A172 (cell line): ENCODE measurements at regions not wholly inside any gene's neighbourhood (a gene's known extent, or its start where the extent isn't known, plus 50 kb on each side); places are given as distances from the start of the nearest gene placed in this dataset.
"Not testable (repeated sequence)": the region's sequence is repeated elsewhere in the genome, so short reads cannot be mapped to it uniquely, and the experiment has no call there.

Experiments used
- DNase-seq: peaks from one replicate; pipeline ENCODE4 v3.0.0-alpha.2; 2015; ENCODE audit warnings: low spot score

DNA sequence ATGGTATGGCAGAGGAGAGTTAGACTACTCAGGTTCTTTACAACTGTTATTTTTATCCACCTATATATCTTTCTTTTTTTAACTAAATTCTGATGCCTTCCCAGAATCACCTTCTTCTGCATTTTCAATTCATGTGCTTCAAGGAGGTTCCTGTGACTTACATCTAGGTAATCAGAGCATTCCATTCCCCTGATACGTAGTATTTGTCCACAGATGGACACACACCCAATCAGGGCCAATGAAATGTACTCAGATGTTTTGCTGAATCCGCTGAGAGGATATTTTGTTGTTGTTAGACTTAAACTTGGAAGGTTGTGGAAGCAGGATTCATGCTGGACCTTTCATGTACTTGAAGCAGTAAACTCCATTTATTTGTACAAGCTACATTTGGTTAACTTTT lies 159.4 kb upstream of the FER start:
- no peak for DNase-seq

DNA sequence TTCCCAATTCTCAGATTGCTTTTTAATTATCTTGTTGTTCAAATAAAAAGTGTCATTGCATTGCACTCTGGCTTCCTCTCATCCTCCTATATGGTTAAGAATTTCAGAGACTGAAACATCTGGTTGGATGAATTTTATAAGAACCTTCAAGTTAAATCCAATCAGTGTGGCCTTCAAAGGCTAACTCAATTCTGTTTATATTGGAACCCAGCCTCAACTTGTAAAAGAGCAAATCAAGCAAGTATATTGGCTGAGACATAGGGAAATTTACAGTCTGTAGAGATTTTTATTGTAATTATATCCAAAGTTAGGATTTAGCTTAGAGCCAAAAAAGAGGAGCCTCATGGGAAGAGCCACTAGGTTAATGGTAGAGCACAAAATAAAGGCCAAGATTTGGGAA lies 159.9 kb upstream of the FER start:
- DNase-seq = no peak

GRCh38 chr5:108581026-108581425 lies 166.7 kb upstream of the FER start:
- no peak for DNase-seq

GRCh38 chr5:108579236-108579635 lies 168.5 kb upstream of the FER start:
- no peak for DNase-seq

DNA sequence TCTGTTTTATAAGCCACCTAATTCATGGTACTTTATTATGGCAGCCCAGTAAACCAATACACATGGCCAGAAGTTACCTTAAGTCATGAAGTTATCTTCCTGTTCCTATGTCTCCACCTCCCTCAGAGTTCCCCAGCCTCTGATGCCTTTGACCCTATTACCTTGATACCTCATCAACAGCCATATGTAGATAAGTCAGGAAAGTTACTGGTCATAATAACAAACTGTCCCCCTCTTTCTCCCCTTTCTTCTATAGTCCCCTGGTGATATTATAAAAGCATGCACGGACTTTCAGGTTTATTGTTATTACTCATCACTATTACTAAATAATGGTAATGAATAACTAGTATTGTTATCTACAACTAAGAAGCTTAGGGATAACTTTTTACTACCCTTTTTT lies 168.9 kb upstream of the FER start:
- no peak for DNase-seq

DNA sequence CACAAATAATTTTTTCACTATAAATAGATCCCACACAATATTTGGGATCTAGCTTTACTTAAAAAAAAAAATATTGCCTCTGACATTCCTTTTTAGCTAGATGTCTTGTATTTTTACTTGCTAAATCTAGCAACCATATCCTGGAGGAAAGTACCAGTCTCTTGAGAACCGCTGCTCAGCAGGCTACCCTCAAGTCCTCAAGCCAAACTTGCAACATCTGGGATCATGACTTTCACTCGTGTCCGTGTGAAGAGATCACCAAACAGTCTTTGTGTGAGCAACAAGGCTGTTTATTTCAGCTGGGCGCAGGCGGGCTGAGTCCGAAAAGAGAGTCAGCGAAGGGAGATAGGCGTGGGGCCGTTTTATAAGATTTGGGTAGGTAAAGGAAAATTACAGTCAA lies 180.3 kb upstream of the FER start:
- no peak for DNase-seq

GRCh38 chr5:108564441-108564840 lies 182.5 kb upstream of the FBXL17 start:
- DNase-seq = no peak

GRCh38 chr5:108562205-108562454 lies 180.2 kb upstream of the FBXL17 start:
- DNase-seq = no peak

DNA sequence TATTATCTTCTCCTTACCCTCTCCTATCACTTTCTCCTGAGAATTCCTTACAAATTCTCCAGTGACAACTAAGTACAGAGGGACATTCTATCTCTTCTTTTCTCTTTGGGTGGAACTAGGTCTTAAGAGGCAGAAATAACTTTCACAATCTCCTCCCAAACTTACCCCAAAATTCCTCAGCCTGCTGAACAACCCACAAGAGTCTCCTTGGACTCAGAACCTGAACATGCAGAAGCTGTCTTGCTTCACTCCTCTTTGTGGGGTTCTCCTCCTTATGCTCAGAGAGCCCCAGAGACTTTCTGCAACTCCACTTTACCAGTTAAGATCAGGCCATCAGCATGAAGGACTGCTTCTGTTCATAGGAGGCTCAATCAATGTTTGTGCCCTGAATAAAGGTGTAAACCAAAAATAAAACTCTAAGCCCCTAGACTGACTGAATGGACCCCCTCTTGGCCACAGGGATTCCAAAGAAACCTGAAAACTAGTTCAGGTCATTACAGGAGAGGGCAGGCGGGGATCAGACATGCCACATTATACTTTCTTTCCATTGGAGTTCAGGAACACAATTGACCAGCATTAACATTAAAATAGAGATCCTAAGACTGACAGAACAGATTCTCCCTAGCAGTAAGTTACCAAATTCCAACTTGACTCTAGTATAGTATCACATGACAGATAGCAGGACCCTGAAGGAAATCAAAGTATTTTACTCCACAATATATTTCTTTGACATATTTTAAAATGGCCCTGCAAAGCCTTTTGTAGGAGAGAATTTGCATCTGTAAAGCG lies 179.7 kb upstream of the FBXL17 start:
- no peak for DNase-seq

DNA sequence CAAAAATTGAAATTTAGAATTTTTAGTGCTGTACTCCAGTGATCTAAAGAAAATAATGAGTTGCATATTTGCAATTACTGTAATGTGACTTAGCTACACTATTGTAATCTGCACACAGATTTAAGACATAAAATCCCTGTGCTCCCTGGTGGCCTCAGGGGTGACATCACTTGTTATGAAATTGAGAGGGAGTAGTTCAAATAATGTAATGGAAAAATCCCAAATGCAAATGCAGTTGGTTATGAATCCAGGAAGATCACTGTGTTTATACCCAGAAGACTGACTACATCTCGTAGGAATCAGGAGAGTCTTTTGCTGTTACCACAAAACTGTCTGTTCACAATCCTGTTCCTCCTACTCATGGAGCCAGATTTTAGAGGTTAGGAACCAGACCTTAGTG lies 178.7 kb upstream of the FBXL17 start:
- DNase-seq = no peak

DNA sequence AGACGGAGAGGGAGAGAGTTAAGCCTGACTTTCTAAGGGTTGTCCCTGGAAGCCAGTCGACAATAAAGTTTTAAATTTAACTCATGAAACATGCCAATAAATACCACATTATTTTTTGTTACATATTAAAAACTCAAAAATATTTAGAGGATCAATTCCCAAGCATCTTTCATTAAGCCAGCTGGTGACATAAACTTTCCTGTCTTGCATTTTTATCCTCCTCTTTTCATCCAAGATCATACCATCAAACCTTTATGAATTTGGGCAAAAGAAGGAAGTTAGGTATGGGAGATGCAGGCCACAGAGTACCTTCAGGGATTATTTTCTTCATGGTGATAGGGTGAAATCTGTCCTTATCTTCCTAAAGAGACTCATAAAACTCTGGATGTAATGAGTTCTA lies 178.3 kb upstream of the FBXL17 start:
- no peak for DNase-seq

- DNase-seq = not testable (repeated sequence)
These were observed 176.9 kb upstream of the FBXL17 start for GRCh38 chr5:108558840-108559239.

GRCh38 chr5:108558142-108558541 lies 176.2 kb upstream of the FBXL17 start:
- not testable (repeated sequence) for DNase-seq

DNA sequence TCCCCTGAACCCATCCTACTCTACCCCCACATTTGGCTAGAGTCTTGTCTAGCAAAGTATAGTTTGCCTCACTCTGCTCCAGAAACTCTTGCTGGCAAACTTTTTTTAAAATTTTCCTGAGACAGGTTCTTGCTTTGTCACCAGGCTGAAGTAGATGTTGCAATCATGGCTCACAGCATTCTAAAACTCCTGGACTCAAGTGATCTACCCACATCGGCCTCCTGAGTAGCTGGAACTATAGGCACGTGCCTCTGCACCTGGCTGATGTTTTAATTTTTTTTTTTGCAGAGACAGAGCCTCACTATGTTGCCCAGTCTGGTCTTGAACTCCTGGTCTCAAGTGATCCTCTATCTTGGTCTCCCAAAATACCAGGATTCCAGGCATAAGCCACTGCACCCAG lies 175.8 kb upstream of the FBXL17 start:
- no peak for DNase-seq

DNA sequence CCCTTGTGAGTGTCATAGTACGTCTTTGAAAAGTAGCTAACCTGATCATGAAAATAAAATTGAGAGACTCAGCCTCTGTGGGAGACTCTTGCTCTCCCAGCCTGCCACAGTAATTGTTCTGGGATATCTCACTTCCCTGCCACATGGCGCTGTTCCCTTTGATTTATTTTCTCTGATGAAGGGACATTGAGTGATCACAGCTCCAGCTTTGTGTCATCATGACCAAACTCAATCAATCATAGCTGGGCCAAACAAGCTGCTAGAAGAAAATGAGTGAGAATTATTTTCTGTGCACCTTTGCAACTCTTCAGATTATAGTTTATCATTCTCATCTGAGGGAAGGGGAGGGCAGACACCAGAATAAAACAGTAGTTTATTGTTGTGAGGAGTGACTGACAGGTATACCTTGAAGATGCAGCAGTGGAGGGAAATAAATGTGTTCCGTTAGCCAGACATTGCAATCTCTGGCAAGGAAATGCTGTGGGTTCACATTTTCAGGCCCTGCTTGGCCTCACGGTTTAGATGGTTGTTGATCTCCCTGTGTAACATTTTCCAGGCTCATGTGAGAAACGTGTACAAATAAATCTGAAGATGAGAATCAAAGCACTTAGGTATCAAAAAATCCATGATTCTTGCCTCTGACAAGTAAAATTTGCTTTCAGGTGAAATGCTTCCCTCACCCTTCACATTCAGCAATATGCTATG lies 174.7 kb upstream of the FBXL17 start:
- no peak for DNase-seq

DNA sequence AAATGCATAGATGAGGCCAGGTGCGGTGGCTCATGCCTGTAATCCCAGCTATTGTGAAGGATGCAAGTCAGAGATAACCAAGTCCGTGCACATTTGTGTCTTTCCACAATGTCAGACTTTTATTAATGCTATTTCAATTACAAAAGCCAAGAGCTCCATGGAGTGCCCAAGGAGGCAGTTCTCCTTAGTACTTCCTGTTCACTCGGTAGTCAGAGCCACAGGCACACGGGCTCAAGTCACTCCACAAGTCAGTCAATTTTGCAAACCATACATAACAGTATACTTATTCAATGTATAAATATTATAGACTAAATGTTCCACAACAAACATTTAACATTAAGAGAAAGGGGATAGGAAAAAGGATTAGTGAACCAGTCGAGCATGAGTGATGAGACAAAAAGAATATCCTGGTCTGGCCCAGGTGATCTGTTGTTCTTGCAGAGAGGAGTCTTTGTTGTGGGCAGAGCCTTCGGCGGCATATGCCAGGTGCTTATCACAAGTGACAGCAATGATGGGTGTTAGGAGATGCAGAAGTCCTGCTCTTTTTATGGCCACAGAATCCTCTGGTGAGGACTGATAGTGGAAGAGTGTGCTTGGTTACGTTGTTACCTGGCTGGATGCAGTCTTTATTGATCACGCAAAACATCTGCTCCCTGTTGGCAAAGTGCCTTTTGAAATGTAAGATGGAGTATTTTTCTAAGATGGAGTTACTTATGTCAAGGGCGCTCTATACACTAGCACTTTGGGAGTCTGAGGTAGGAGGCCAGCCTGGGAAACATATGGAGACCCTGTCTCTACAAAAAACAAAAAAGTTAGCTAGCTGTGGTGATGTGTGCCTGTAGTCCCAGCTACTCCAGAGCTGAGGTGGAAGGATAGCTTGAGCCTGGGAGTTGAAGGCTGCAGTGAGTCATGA lies 167.0 kb upstream of the FBXL17 start:
- no peak for DNase-seq

GRCh38 chr5:108546939-108547338 lies 165.0 kb upstream of the FBXL17 start:
- DNase-seq = no peak

- no peak for DNase-seq
These were observed 163.4 kb upstream of the FBXL17 start for GRCh38 chr5:108545301-108545700.

DNA sequence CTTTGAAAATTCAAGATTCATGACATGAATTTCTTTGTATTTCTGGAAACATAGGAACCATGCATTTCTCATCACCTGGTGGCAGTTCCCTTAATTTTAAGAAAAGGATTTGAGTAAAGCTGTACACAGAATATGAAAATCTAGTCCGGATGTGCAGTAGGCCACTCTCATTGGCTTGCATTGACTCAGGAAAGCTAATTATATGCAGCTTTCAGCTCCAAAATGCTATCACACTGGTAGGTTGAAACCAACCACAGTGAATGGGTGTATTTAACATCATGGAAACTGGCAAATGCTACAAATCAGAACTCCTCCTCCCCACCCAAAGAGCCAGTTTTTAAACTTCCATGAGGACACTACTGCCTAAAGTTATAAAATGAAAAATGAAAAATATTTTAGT lies 161.6 kb upstream of the FBXL17 start:
- no peak for DNase-seq

DNA sequence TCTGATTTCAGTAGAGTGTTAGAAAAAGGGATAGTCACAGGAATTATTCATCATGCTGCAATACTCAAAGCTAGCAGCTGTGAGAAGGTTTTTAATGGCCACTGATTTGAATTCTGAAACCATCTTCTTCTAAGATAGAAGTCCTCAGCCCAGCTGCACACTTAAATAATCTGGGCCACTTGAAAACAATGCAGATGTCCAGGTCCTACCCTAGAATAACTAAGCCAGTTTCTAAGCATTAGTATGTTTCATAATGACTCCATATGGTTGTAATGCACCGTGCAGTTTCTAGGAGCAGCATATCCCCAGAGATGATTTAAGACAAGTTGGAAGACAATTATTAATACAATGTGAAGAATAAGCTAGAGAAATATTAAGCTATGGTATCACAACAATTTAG lies 159.9 kb upstream of the FBXL17 start:
- DNase-seq = no peak

GRCh38 chr5:108536321-108536720 lies 154.4 kb upstream of the FBXL17 start:
- DNase-seq = no peak

DNA sequence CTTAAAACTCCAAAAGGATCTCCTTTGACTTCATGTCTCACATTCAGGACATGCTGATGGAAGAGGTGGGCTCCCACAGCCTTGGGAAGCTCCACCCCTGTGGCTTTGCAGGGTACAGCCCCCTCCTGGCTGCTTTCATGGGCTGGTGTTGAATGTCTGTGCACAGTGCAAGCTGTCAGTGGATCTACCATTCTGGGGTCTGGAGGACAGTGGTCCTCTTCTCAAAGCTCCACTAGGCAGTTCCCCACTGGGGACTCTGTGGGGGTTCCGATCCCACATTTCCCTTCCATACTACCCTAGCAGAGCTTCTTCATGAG lies 150.2 kb upstream of the FBXL17 start:
- DNase-seq = not testable (repeated sequence)
